ENCODE measurements at regions not wholly inside any gene's neighbourhood (a gene's known extent, or its start where the extent isn't known, plus 50 kb on each side); places are given as distances from the start of the nearest gene placed in this dataset.

GRCh38 chr7:25320791-25321190 is 92.5 kb upstream of the NPVF start:
- TF ChIP-seq, protein P1, sequence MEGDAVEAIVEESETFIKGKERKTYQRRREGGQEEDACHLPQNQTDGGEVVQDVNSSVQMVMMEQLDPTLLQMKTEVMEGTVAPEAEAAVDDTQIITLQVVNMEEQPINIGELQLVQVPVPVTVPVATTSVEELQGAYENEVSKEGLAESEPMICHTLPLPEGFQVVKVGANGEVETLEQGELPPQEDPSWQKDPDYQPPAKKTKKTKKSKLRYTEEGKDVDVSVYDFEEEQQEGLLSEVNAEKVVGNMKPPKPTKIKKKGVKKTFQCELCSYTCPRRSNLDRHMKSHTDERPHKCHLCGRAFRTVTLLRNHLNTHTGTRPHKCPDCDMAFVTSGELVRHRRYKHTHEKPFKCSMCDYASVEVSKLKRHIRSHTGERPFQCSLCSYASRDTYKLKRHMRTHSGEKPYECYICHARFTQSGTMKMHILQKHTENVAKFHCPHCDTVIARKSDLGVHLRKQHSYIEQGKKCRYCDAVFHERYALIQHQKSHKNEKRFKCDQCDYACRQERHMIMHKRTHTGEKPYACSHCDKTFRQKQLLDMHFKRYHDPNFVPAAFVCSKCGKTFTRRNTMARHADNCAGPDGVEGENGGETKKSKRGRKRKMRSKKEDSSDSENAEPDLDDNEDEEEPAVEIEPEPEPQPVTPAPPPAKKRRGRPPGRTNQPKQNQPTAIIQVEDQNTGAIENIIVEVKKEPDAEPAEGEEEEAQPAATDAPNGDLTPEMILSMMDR (IDR thresholded peaks at IDR 0.05): no peak
- no peak overlapping the region for H3K4me3 ChIP-seq
- DNase-seq: no peak
- peaks cover 0 to 7% of the 10 kb centered on the region in 2 donors for H3K27me3 ChIP-seq
- H3K9me3 ChIP-seq: no peaks in the 10 kb centered on the region
- intact Hi-C loops (cut with DNase I; ENCODE audit: low total_unique reads): no loop called here
- H3K36me3 ChIP-seq: no peaks in the 10 kb centered on the region
- no peak overlapping the region for H3K27ac ChIP-seq
- H3K4me1 ChIP-seq: no peaks in the 10 kb centered on the region

- no peak for DNase-seq
- TF ChIP-seq, protein P1 (IDR thresholded peaks at IDR 0.05): no peak
- Histone ChIP-seq H3K27me3 (peaks cover 0 to 7% of the 10 kb centered on the region in 2 donors), H3K4me3 (no peak overlapping the region), H3K4me1 (no peaks in the 10 kb centered on the region), H3K27ac (no peak overlapping the region), H3K36me3 (no peaks in the 10 kb centered on the region), H3K9me3 (no peaks in the 10 kb centered on the region)
- intact Hi-C loops (cut with DNase I; ENCODE audit: low total_unique reads): no loop called here
These were observed 93.1 kb upstream of the NPVF start for GRCh38 chr7:25321424-25321823.

- Histone ChIP-seq H3K36me3 (no peaks in the 10 kb centered on the region), H3K4me3 (no peak overlapping the region), H3K4me1 (no peaks in the 10 kb centered on the region), H3K9me3 (no peaks in the 10 kb centered on the region), H3K27me3 (peaks cover 0 to 7% of the 10 kb centered on the region in 2 donors), H3K27ac (no peak overlapping the region)
- intact Hi-C loops (cut with DNase I; ENCODE audit: low total_unique reads): no loop called here
- TF ChIP-seq, protein P1 (IDR thresholded peaks at IDR 0.05): no peak
- DNase-seq: no peak
These were observed 94.2 kb upstream of the NPVF start for GRCh38 chr7:25322473-25322872.

GRCh38 chr7:25325186-25325757 is 97.0 kb upstream of the NPVF start:
- Histone ChIP-seq H3K36me3 (no peaks in the 10 kb centered on the region), H3K27me3 (peaks cover 0 to 7% of the 10 kb centered on the region in 2 donors), H3K4me3 (no peak overlapping the region), H3K9me3 (no peaks in the 10 kb centered on the region), H3K4me1 (no peaks in the 10 kb centered on the region), H3K27ac (no peak overlapping the region)
- DNase-seq: no peak
- TF ChIP-seq, protein P1 (IDR thresholded peaks at IDR 0.05): no peak
- intact Hi-C loops (cut with DNase I; ENCODE audit: low total_unique reads): no loop called here

GRCh38 chr7:25326501-25327156 is 98.3 kb upstream of the NPVF start:
- intact Hi-C loops (cut with DNase I; ENCODE audit: low total_unique reads): no loop called here
- Histone ChIP-seq H3K9me3 (no peaks in the 10 kb centered on the region), H3K27ac (no peak overlapping the region), H3K36me3 (no peaks in the 10 kb centered on the region), H3K4me1 (no peaks in the 10 kb centered on the region), H3K27me3 (peaks cover 0 to 7% of the 10 kb centered on the region in 2 donors), H3K4me3 (no peak overlapping the region)
- no peak for DNase-seq
- TF ChIP-seq, protein P1 (IDR thresholded peaks at IDR 0.05): no peak
